Large intestine (tissue), 3 donors: ENCODE measurements at regions not wholly inside any gene's neighbourhood (a gene's known extent, or its start where the extent isn't known, plus 50 kb on each side); places are given as distances from the start of the nearest gene placed in this dataset.
"Not testable (repeated sequence)": the region's sequence is repeated elsewhere in the genome, so short reads cannot be mapped to it uniquely, and the experiment has no call there.

Source experiments
- DNase-seq, 2 donors: peaks; one replicate each; pipeline versions ENCODE4 v3.0.0 to v3.0.0-alpha.2; 2013
- H3K27ac ChIP-seq: one replicate; pipeline ENCODE4 v1.5.1; 2013; ENCODE audit warnings: low read length
- H3K27me3 ChIP-seq: 2 replicates; pipeline ENCODE4 v1.6.1; 2013; ENCODE audit warnings: low read length; ENCODE audit not compliant: control insufficient read depth, insufficient read depth
- H3K36me3 ChIP-seq: 2 replicates; pipeline ENCODE4 v1.6.1; 2013; ENCODE audit warnings: low read length; ENCODE audit not compliant: control insufficient read depth, insufficient read depth
- H3K4me1 ChIP-seq: one replicate; pipeline ENCODE4 v1.6.1; 2013; ENCODE audit warnings: low read length; ENCODE audit not compliant: control insufficient read depth, insufficient read depth
- H3K4me3 ChIP-seq: one replicate; pipeline ENCODE4 v1.5.1; 2013; ENCODE audit warnings: low read length
- H3K9me3 ChIP-seq: one replicate; pipeline ENCODE4 v1.6.1; 2013; ENCODE audit warnings: mild to moderate bottlenecking, low read depth, low read length, moderate library complexity; ENCODE audit not compliant: control insufficient read depth
- WGBS: methylation state at CpG from one replicate; pipeline ENCODE4 v1.1.5; 2013; ENCODE audit warnings: low lambda C conversion rate; ENCODE audit not compliant: insufficient coverage; 5-methylcytosine and 5-hydroxymethylcytosine counted together

DNA sequence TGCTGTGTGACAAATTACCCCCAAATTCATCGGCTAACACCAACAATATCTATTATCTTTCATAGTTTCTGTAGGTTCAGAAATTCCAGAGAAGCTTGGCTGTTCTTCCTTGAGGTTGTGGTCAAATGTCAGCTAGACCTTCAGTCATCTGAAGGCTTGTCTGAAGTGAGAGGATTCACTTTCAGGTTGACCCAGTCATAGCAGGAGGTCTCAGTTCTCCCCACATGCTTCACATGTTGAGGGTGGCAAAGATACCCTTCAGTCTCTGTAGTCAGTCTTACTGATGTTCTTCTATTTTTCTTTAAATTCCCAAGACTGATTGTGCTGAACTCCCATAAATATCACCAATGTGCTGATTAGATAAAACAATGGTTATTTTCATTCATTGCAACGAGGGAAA is 1692.0 kb downstream of the REEP3 start:
- Histone ChIP-seq H3K27me3 (no peaks in the 10 kb centered on the region), H3K4me1 (no peaks in the 10 kb centered on the region), H3K36me3 (no peaks in the 10 kb centered on the region), H3K9me3 (no peaks in the 10 kb centered on the region), H3K4me3 (no peak overlapping the region), H3K27ac (no peak overlapping the region)
- no peak for DNase-seq
- WGBS, result no CpG with 5 or more reads among the region's 2 CpGs

DNA sequence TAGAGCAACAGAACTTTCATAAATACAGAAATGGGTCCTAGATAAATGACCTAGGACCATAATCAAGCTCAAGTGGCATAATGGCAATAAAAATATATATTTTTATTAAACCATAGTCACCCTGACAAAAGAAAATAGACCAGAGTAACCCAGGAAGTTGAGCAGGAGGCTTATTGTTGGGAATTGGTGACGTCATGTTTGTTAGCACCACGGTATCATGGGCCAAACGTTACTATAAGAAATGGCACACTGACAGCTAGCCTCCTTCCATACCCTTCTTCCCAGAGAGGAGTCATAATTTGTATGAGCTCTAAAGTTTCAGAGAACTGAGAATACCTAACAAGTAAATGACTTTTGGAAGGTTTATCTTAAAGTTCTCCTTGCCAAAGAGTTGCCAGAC is 1698.2 kb downstream of the REEP3 start:
- no peaks in the 10 kb centered on the region for H3K27me3 ChIP-seq
- H3K36me3 ChIP-seq, result no peaks in the 10 kb centered on the region
- WGBS, result no CpG with 5 or more reads among the region's 3 CpGs
- H3K27ac ChIP-seq, result no peak overlapping the region
- no peak overlapping the region for H3K4me3 ChIP-seq
- DNase-seq, result no peak
- H3K9me3 ChIP-seq, result no peaks in the 10 kb centered on the region
- H3K4me1 ChIP-seq, result no peaks in the 10 kb centered on the region

DNA sequence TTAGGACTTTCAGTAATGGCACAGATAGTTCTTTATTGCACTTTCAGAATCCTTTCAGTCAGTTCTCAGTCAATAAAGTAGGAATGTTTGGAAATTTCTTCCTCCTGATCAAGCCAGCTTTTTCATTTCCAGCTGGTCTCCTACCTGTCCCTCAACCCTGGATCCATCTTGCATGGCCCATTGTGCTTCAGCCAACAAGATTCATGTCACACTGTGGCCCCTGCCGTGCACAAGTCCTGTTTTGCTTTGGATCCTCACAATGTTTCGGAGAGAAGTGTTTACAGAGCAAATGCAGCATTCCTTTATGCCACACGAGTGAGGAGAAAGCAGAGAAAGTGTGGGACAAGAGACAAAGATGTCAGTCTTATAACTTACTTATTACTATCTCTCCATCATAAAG is 1694.7 kb upstream of the LRRTM3 start:
- H3K9me3 ChIP-seq, result no peaks in the 10 kb centered on the region
- H3K4me3 ChIP-seq, result no peak overlapping the region
- no peaks in the 10 kb centered on the region for H3K27me3 ChIP-seq
- H3K27ac ChIP-seq, result no peak overlapping the region
- no peak for DNase-seq
- WGBS, result no CpG with 5 or more reads among the region's 3 CpGs
- no peaks in the 10 kb centered on the region for H3K36me3 ChIP-seq
- no peaks in the 10 kb centered on the region for H3K4me1 ChIP-seq

DNA sequence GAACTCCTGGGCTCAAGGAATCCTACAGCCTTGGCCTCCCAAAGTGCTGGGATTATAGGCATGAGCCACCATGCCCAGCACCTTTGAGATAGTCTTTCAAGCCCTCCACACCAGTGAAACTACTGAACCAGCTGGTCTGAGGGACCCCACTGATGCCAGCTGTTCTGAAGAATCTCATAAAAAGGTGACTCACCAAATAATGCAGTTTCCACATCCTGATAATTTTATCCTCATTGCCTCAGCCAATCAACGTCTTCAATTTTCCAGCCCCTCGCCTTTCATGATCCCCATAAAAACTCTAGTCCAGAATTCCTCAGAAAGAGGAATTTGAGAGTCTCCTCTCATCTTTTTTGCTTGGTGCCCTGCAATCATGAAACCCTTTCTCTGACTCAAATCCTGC is 1691.6 kb upstream of the LRRTM3 start:
- no peak for DNase-seq
- H3K36me3 ChIP-seq, result no peaks in the 10 kb centered on the region
- WGBS, result no CpG with 5 or more reads among the region's 2 CpGs
- H3K27ac ChIP-seq, result no peak overlapping the region
- H3K9me3 ChIP-seq, result no peaks in the 10 kb centered on the region
- H3K4me1 ChIP-seq, result no peaks in the 10 kb centered on the region
- no peak overlapping the region for H3K4me3 ChIP-seq
- H3K27me3 ChIP-seq, result no peaks in the 10 kb centered on the region

DNA sequence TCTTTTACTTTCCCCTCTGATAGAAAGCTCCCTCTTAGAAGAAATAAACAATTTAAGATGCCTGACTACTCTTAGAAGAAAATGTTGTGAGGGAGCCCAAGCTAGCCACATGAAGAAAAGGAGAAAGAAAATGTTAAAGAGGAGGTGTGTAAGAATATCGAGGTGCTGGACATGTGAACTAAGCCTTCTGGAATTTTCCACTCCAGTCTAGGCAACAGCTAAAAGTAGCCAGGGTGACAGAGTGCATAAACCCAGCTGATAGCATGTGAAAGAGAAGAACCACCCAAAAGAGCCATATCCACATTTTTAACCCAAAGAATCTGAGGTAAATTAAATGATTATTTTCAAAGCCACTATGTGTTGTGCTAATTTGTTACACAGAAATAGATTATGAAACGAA is 1690.6 kb upstream of the LRRTM3 start:
- Histone ChIP-seq H3K27me3 (no peaks in the 10 kb centered on the region), H3K9me3 (no peaks in the 10 kb centered on the region), H3K27ac (no peak overlapping the region), H3K4me1 (no peaks in the 10 kb centered on the region), H3K4me3 (no peak overlapping the region), H3K36me3 (no peaks in the 10 kb centered on the region)
- WGBS, result 80% methylated on average over 1 of the region's 2 CpGs
- DNase-seq, result no peak

DNA sequence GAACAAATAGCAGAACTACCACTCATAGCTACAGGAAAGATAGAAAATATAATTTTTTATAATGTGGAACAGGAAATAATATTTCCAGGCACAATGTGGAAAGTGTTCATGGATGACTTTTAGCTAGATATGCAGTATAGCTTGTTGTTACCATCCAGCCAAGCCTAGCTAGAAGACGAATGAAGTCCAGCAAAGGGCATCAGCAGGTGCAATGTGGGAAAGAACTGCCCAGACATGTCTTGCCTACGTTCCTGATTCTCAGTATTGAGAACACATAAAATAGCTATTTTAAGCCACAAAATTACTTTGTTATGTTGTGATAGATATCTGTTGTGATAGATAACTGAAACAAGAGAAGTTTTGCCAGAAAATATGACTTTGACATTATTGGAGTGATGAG is 1690.0 kb upstream of the LRRTM3 start:
- Histone ChIP-seq H3K4me1 (no peaks in the 10 kb centered on the region), H3K27me3 (no peaks in the 10 kb centered on the region), H3K4me3 (no peak overlapping the region), H3K9me3 (no peaks in the 10 kb centered on the region), H3K36me3 (no peaks in the 10 kb centered on the region), H3K27ac (no peak overlapping the region)
- WGBS, result no CpG with 5 or more reads among the region's 2 CpGs
- no peak for DNase-seq

DNA sequence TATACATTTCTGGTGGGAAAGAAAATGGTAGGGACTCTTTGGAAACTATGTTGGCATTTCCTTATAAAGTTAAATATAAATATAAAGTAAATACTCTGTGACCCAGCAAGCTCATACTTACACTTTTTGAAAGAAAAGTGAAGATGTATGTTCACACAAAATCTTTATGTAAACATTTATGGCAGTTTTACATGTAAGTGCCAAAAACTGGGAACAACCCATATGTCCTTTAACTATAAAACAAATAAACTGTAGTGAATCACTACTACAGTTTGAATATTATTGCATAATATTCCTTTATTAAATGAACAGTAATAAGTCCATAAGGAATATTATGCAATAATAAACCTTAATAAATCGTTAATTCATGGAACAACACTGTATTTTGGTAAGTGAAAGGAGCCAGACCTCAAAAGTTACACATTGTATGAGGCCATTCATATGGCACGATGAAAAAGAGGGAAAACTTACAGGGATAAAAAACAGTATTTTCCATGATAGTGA is 1660.3 kb upstream of the LRRTM3 start:
- Histone ChIP-seq H3K27ac (no peak overlapping the region), H3K9me3 (no peaks in the 10 kb centered on the region), H3K4me1 (no peaks in the 10 kb centered on the region), H3K4me3 (no peak overlapping the region), H3K36me3 (no peaks in the 10 kb centered on the region), H3K27me3 (no peaks in the 10 kb centered on the region)
- DNase-seq, result no peak
- WGBS, result 100% methylated on average over 1 of the region's 2 CpGs

DNA sequence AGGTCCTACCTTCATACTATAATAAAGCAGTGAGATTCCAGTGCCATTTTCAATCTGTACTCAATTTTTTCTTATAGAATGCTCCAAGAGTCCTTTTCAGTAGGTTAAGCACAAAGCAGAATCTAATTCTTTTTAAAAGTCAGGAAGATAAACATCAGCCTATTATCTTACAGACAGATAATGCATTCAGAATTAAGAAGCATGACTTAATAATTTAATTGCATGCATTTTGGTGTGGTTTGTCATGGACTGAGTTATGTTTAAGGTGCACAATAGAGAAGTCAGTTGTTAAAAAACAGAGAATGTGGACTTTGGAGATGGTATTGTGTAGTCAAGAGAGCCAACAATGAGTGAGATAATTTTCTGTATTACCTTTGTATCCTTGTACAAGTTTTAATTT is 1656.3 kb upstream of the LRRTM3 start:
- H3K27ac ChIP-seq, DNase-seq: not testable (repeated sequence)

DNA sequence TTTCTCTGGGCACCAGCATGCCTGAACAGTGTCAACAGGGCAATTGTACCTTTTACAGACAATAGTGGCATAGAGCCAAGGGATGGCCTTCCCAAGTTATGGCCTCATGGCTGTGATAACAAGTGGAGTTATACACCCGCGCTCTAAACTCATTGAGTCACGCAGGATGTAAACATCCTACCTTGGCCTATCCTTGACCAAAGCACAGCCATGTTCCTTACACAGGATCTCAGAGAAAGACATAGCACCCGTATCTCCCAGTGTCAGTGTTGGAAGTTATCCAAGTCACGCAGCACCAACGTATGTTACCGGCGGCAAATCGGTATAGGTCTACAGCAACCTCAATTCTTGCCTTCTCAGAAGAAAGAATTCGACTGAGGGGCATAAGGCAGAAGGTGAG is 1654.9 kb upstream of the LRRTM3 start:
- H3K4me1 ChIP-seq, result no peaks in the 10 kb centered on the region
- no peak overlapping the region for H3K4me3 ChIP-seq
- no peaks in the 10 kb centered on the region for H3K36me3 ChIP-seq
- H3K27me3 ChIP-seq, result no peaks in the 10 kb centered on the region
- 78% methylated on average over 1 of the region's 10 CpGs for WGBS
- DNase-seq, result no peak
- no peaks in the 10 kb centered on the region for H3K9me3 ChIP-seq
- no peak overlapping the region for H3K27ac ChIP-seq

More for the DNA sequence above, 1656.3 kb upstream of the LRRTM3 start:
- H3K36me3 ChIP-seq, H3K27me3 ChIP-seq, H3K4me1 ChIP-seq, H3K9me3 ChIP-seq, H3K4me3 ChIP-seq: not testable (repeated sequence)

DNA sequence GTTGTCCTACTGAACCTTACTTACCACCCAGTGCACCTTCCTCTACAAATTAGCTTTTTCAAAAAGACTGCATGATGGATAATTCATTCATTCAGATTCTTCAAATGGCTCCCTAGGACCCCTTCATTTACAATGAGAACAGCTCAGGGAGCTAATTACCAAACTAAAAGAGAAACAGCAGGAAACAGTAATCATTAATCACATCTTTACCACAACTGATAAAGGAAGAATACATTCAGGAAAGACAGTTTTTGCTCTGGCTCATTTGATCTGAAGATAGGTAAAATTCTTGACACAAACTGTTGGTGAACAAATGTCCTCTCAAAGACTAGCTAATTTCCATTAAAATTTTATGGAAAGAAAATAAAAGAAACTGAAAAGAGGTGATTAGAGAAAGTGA is 1652.7 kb upstream of the LRRTM3 start:
- H3K27ac ChIP-seq, result no peak overlapping the region
- H3K27me3 ChIP-seq, result no peaks in the 10 kb centered on the region
- DNase-seq, result no peak
- no peak overlapping the region for H3K4me3 ChIP-seq
- no peaks in the 10 kb centered on the region for H3K36me3 ChIP-seq
- H3K4me1 ChIP-seq, result no peaks in the 10 kb centered on the region
- H3K9me3 ChIP-seq, result no peaks in the 10 kb centered on the region

DNA sequence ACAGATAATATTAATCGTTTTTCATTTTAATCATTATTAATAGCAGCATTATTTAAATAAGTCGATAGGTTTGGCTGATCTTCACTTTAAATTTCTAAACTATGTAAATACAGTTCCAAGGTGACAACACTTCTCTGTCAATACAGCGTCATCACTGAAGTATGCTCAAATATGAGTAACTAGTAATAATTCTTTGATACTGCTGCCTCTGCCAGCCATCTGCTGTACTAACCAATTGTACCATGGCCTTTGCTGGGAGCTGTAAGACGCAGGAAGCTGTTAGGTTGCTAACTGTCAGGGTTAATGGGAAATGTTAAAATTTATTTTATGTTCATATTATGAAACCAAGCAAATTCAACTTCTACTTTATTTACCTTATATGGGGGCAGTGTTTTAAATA is 1650.5 kb upstream of the LRRTM3 start:
- Histone ChIP-seq H3K27ac (no peak overlapping the region), H3K27me3 (no peaks in the 10 kb centered on the region), H3K9me3 (no peaks in the 10 kb centered on the region), H3K36me3 (no peaks in the 10 kb centered on the region), H3K4me3 (no peak overlapping the region), H3K4me1 (no peaks in the 10 kb centered on the region)
- 78% methylated on average over 3 of the region's 4 CpGs for WGBS
- DNase-seq, result no peak
